ENCODE measurements at regions not wholly inside any gene's neighbourhood (a gene's known extent, or its start where the extent isn't known, plus 50 kb on each side); places are given as distances from the start of the nearest gene placed in this dataset.

DNA sequence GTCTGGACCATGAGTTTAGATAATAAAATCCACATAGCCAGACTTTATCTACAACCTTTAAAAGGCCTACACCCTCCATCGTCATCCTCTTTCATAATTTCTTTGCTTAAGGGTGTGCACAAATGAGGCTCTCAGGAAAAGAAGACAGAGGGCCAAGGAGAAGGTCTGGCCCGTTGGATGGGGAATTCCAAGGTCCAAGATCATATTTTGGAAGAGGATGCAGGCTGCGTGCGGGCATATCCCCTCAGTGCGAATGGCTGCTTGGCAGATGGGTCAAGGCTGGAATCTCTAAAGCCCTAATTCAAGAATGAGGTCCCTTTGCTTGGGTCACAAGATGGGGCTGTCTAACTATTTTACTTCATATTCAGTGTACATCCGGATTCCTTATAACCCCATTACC, 782.2 kb upstream of the NCAM2 start:
- TF ChIP-seq, protein P1, sequence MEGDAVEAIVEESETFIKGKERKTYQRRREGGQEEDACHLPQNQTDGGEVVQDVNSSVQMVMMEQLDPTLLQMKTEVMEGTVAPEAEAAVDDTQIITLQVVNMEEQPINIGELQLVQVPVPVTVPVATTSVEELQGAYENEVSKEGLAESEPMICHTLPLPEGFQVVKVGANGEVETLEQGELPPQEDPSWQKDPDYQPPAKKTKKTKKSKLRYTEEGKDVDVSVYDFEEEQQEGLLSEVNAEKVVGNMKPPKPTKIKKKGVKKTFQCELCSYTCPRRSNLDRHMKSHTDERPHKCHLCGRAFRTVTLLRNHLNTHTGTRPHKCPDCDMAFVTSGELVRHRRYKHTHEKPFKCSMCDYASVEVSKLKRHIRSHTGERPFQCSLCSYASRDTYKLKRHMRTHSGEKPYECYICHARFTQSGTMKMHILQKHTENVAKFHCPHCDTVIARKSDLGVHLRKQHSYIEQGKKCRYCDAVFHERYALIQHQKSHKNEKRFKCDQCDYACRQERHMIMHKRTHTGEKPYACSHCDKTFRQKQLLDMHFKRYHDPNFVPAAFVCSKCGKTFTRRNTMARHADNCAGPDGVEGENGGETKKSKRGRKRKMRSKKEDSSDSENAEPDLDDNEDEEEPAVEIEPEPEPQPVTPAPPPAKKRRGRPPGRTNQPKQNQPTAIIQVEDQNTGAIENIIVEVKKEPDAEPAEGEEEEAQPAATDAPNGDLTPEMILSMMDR (conservative IDR thresholded peaks at IDR 0.05; ENCODE audit: low read length), result no peak
- TF ChIP-seq EZH2phosphoT487 (IDR thresholded peaks at IDR 0.05; ENCODE audit: borderline replicate concordance, low read depth, low read length), result no peak

All from OCI-LY7 (cell line).